ENCODE measurements at regions not wholly inside any gene's neighbourhood (a gene's known extent, or its start where the extent isn't known, plus 50 kb on each side); places are given as distances from the start of the nearest gene placed in this dataset.
A peak's percentile ranks its signal among the peaks of the same experiment; 100 is the strongest.
"Not testable (repeated sequence)": the region's sequence is repeated elsewhere in the genome, so short reads cannot be mapped to it uniquely, and the experiment has no call there.

DNA sequence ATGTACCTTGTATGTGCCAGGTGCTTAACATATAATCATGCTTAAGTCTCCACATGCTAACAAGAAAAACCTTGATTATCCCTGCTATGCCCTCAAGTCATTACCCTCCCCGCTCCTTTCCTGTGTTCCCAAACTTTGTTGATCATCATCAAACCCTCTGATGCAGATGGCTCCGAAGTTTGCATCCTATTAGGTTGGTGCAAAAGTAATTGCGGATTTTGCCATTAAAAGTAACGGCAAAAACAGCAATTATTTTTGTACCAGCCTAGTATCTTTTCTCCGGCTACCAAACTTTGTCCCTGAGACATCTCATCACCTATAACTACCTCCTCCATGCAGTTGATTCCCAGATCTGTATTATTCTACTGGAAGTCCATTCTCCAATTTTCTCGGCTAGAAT is 142.6 kb downstream of the OTOP1 start:
- H3K4me3 ChIP-seq (ENCODE audit: low read length); H2AFZ ChIP-seq (ENCODE audit: low read depth, low read length); H3K27ac ChIP-seq (ENCODE audit: low read length); H4K20me1 ChIP-seq (ENCODE audit: insufficient read depth, low read length); H3K9me3 ChIP-seq (ENCODE audit: insufficient read depth, low read length); H3K9ac ChIP-seq (ENCODE audit: low read length); H3K36me3 ChIP-seq (replicated peaks; ENCODE audit: low read depth, low read length); H3K4me2 ChIP-seq (ENCODE audit: low read length); H3K27me3 ChIP-seq (ENCODE audit: low read depth, low read length); H3K79me2 ChIP-seq (ENCODE audit: low read length); H3K4me1 ChIP-seq (ENCODE audit: low read length): not testable (repeated sequence)

- H3K27me3 ChIP-seq (ENCODE audit: low read depth, low read length); H3K9me3 ChIP-seq (ENCODE audit: insufficient read depth, low read length); H4K20me1 ChIP-seq (ENCODE audit: insufficient read depth, low read length); H3K9ac ChIP-seq (ENCODE audit: low read length); H3K4me3 ChIP-seq (ENCODE audit: low read length); H2AFZ ChIP-seq (ENCODE audit: low read depth, low read length); H3K36me3 ChIP-seq (replicated peaks; ENCODE audit: low read depth, low read length); H3K4me1 ChIP-seq (ENCODE audit: low read length); H3K27ac ChIP-seq (ENCODE audit: low read length); H3K79me2 ChIP-seq (ENCODE audit: low read length); H3K4me2 ChIP-seq (ENCODE audit: low read length): not testable (repeated sequence)
These were observed 136.9 kb downstream of the OTOP1 start for GRCh38 chr4:4089716-4090419.

- H3K27ac ChIP-seq (ENCODE audit: low read length); H3K79me2 ChIP-seq (ENCODE audit: low read length); H3K36me3 ChIP-seq (replicated peaks; ENCODE audit: low read depth, low read length); H3K4me1 ChIP-seq (ENCODE audit: low read length); H3K9me3 ChIP-seq (ENCODE audit: insufficient read depth, low read length); H3K4me2 ChIP-seq (ENCODE audit: low read length); H4K20me1 ChIP-seq (ENCODE audit: insufficient read depth, low read length); H3K9ac ChIP-seq (ENCODE audit: low read length); H3K4me3 ChIP-seq (ENCODE audit: low read length); H2AFZ ChIP-seq (ENCODE audit: low read depth, low read length); H3K27me3 ChIP-seq (ENCODE audit: low read depth, low read length): not testable (repeated sequence)
These were observed 136.0 kb downstream of the OTOP1 start for GRCh38 chr4:4090720-4091119.

GRCh38 chr4:4092159-4092558 is 134.6 kb downstream of the OTOP1 start:
- not testable (repeated sequence) for H3K36me3 ChIP-seq (replicated peaks; ENCODE audit: low read depth, low read length); H3K4me1 ChIP-seq (ENCODE audit: low read length); H3K79me2 ChIP-seq (ENCODE audit: low read length); H2AFZ ChIP-seq (ENCODE audit: low read depth, low read length); H4K20me1 ChIP-seq (ENCODE audit: insufficient read depth, low read length); H3K9me3 ChIP-seq (ENCODE audit: insufficient read depth, low read length); H3K27ac ChIP-seq (ENCODE audit: low read length); H3K27me3 ChIP-seq (ENCODE audit: low read depth, low read length); H3K9ac ChIP-seq (ENCODE audit: low read length); H3K4me2 ChIP-seq (ENCODE audit: low read length); H3K4me3 ChIP-seq (ENCODE audit: low read length)

GRCh38 chr4:4099610-4100009 is 127.1 kb downstream of the OTOP1 start:
- not testable (repeated sequence) for H3K27ac ChIP-seq (ENCODE audit: low read length); H3K79me2 ChIP-seq (ENCODE audit: low read length); H4K20me1 ChIP-seq (ENCODE audit: insufficient read depth, low read length); H3K9me3 ChIP-seq (ENCODE audit: insufficient read depth, low read length); H3K36me3 ChIP-seq (replicated peaks; ENCODE audit: low read depth, low read length); H3K4me2 ChIP-seq (ENCODE audit: low read length); H3K27me3 ChIP-seq (ENCODE audit: low read depth, low read length); H3K4me1 ChIP-seq (ENCODE audit: low read length); H3K9ac ChIP-seq (ENCODE audit: low read length); H3K4me3 ChIP-seq (ENCODE audit: low read length); H2AFZ ChIP-seq (ENCODE audit: low read depth, low read length)

DNA sequence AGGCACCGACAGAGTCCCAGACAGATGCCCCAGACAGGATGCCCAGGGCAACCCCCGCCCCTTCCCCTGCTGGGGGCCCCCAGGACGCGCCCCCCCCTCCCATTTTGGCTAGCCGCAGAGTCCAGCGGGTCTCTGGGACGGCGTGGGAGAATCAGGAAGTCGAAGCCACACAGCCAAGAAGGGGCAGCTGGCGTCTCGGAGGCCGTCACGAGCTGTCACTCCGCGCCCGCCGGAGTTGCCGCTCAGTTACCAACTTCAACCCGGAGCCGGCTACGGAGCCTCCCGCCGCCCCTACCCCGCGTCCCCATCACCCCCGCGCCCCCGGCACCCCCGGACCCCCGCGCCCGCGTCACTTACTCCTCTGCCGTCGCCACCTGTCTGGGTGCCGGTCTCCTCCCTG is 119.8 kb downstream of the OTOP1 start:
- not testable (repeated sequence) for H3K9me3 ChIP-seq (ENCODE audit: insufficient read depth, low read length); H3K79me2 ChIP-seq (ENCODE audit: low read length); H3K36me3 ChIP-seq (replicated peaks; ENCODE audit: low read depth, low read length); H3K4me1 ChIP-seq (ENCODE audit: low read length); H4K20me1 ChIP-seq (ENCODE audit: insufficient read depth, low read length); H3K27ac ChIP-seq (ENCODE audit: low read length); H3K9ac ChIP-seq (ENCODE audit: low read length); H2AFZ ChIP-seq (ENCODE audit: low read depth, low read length); H3K27me3 ChIP-seq (ENCODE audit: low read depth, low read length)
- H3K4me2 ChIP-seq (ENCODE audit: low read length): peak overlapping the region; percentile 54
- H3K4me3 ChIP-seq (ENCODE audit: low read length): peak overlapping the region; percentile 73

DNA sequence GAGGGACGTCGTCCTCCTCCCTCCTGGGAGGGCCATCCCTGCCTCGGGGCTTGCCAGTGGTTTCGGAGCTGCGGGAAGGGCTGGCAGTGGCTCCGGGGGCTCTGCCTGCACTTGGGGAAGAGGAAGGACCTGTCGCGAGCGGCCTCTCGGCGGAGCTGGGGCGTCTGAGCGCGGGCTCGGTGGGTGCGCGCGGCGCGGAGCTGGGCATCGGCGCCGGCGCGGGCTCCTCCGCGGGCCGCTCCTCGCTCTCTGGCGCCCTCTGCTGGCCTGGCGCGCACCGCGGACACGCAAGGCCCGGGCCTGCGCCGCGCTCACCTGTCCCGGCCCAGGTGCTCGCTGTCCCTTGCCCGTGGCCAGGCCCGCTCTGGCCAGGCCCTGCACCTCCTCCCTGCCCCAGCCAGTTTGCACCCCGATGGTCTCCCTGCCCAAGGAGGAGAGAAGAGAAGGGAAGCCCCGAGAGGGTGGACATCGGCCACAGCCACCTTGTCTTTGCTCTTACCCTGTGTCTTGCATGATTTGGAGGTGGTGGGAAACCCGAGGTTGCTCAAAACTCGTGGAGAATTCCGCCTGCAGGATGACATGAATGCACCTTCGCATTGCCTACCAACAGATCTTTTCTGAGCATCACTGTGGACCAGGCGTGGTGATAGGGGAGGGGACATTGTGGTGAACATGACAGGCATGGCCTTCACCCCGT is 119.2 kb downstream of the OTOP1 start:
- not testable (repeated sequence) for H3K27ac ChIP-seq (ENCODE audit: low read length); H4K20me1 ChIP-seq (ENCODE audit: insufficient read depth, low read length); H3K36me3 ChIP-seq (replicated peaks; ENCODE audit: low read depth, low read length); H3K4me1 ChIP-seq (ENCODE audit: low read length); H3K9me3 ChIP-seq (ENCODE audit: insufficient read depth, low read length); H3K27me3 ChIP-seq (ENCODE audit: low read depth, low read length); H3K79me2 ChIP-seq (ENCODE audit: low read length); H3K9ac ChIP-seq (ENCODE audit: low read length); H2AFZ ChIP-seq (ENCODE audit: low read depth, low read length)
- H3K4me3 ChIP-seq (ENCODE audit: low read length): peak overlapping the region; percentile 73
- H3K4me2 ChIP-seq (ENCODE audit: low read length): peak overlapping the region; percentile 54
- TF ChIP-seq, protein P1, sequence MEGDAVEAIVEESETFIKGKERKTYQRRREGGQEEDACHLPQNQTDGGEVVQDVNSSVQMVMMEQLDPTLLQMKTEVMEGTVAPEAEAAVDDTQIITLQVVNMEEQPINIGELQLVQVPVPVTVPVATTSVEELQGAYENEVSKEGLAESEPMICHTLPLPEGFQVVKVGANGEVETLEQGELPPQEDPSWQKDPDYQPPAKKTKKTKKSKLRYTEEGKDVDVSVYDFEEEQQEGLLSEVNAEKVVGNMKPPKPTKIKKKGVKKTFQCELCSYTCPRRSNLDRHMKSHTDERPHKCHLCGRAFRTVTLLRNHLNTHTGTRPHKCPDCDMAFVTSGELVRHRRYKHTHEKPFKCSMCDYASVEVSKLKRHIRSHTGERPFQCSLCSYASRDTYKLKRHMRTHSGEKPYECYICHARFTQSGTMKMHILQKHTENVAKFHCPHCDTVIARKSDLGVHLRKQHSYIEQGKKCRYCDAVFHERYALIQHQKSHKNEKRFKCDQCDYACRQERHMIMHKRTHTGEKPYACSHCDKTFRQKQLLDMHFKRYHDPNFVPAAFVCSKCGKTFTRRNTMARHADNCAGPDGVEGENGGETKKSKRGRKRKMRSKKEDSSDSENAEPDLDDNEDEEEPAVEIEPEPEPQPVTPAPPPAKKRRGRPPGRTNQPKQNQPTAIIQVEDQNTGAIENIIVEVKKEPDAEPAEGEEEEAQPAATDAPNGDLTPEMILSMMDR (IDR thresholded peaks at IDR 0.05; ENCODE audit: low read depth, low read length): peak; percentile 22

GRCh38 chr4:4115381-4115780 is 111.3 kb downstream of the OTOP1 start:
- H4K20me1 ChIP-seq (ENCODE audit: insufficient read depth, low read length); H3K27ac ChIP-seq (ENCODE audit: low read length); H3K27me3 ChIP-seq (ENCODE audit: low read depth, low read length); H3K9me3 ChIP-seq (ENCODE audit: insufficient read depth, low read length); H2AFZ ChIP-seq (ENCODE audit: low read depth, low read length); H3K36me3 ChIP-seq (replicated peaks; ENCODE audit: low read depth, low read length); H3K9ac ChIP-seq (ENCODE audit: low read length); H3K4me1 ChIP-seq (ENCODE audit: low read length); H3K79me2 ChIP-seq (ENCODE audit: low read length); H3K4me3 ChIP-seq (ENCODE audit: low read length); H3K4me2 ChIP-seq (ENCODE audit: low read length): not testable (repeated sequence)

DNA sequence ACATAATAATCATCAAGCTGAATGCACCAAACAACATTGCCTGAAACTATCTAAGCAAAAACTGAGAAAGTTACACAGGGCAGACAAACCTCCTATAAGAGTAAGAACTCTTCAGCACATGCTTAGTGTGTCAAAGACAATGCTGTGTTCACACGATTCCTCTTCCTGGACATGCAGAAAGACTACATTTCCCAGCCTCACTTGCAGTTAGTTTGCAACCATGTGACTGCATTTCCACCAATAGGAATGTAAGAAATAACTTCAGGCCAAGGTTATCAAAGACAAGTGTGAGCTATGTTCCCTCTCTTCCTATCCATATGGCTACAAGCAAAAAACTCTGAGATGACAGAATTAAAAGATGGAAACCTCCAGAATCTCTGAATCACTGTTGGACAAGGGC is 109.8 kb downstream of the OTOP1 start:
- not testable (repeated sequence) for H3K9me3 ChIP-seq (ENCODE audit: insufficient read depth, low read length); H3K27ac ChIP-seq (ENCODE audit: low read length); H3K79me2 ChIP-seq (ENCODE audit: low read length); H3K9ac ChIP-seq (ENCODE audit: low read length); H4K20me1 ChIP-seq (ENCODE audit: insufficient read depth, low read length); H3K4me1 ChIP-seq (ENCODE audit: low read length); H3K27me3 ChIP-seq (ENCODE audit: low read depth, low read length); H3K4me2 ChIP-seq (ENCODE audit: low read length); H2AFZ ChIP-seq (ENCODE audit: low read depth, low read length); H3K36me3 ChIP-seq (replicated peaks; ENCODE audit: low read depth, low read length); H3K4me3 ChIP-seq (ENCODE audit: low read length)

All from OCI-LY3 (cell line).